Hepatocyte (in vitro differentiated cells): ENCODE measurements at regions not wholly inside any gene's neighbourhood (a gene's known extent, or its start where the extent isn't known, plus 50 kb on each side); places are given as distances from the start of the nearest gene placed in this dataset.

Experiments
- DNase-seq: peaks from one replicate; pipeline ENCODE4 v3.0.0-alpha.2; 2016; ENCODE audit warnings: low spot score
- H2AFZ ChIP-seq: fragments of 200-600 bp; sonication (generic); 2 replicates; pipeline ENCODE4 v1.6.0; 2016; ENCODE audit warnings: antibody characterized with exemption, mild to moderate bottlenecking
- H3K27ac ChIP-seq: fragments of 200-600 bp; sonication (generic); 2 replicates; pipeline ENCODE4 v1.5.1; 2016; ENCODE audit warnings: mild to moderate bottlenecking
- H3K27me3 ChIP-seq: fragments of 200-600 bp; sonication (generic); 2 replicates; pipeline ENCODE4 v1.6.1; 2016
- H3K36me3 ChIP-seq: fragments of 200-600 bp; sonication (generic); replicated peaks from 2 replicates; pipeline ENCODE4 v1.5.1; 2016; ENCODE audit warnings: low read depth; ENCODE audit not compliant: insufficient read depth
- H3K4me1 ChIP-seq: fragments of 200-600 bp; sonication (generic); 2 replicates; pipeline ENCODE4 v1.5.1; 2016; ENCODE audit warnings: mild to moderate bottlenecking, moderate library complexity; ENCODE audit not compliant: insufficient read depth
- H3K4me2 ChIP-seq: fragments of 200-600 bp; sonication (generic); 2 replicates; pipeline ENCODE4 v1.6.0; 2016
- H3K4me3 ChIP-seq: fragments of 200-600 bp; sonication (generic); 2 replicates; pipeline ENCODE4 v1.5.1; 2016; ENCODE audit warnings: mild to moderate bottlenecking
- H3K79me2 ChIP-seq: fragments of 200-600 bp; sonication (generic); 2 replicates; pipeline ENCODE4 v1.6.0; 2017; ENCODE audit warnings: mild to moderate bottlenecking
- H3K9me2 ChIP-seq: fragments of 200-600 bp; sonication (generic); replicated peaks from 2 replicates; pipeline ENCODE4 v1.6.0; 2017; ENCODE audit warnings: mild to moderate bottlenecking; ENCODE audit not compliant: insufficient read depth
- H3K9me3 ChIP-seq: fragments of 200-600 bp; sonication (generic); 2 replicates; pipeline ENCODE4 v1.5.1; 2016; ENCODE audit warnings: low read depth, mild to moderate bottlenecking
- H4K20me1 ChIP-seq: fragments of 200-600 bp; sonication (generic); 2 replicates; pipeline ENCODE4 v1.6.0; 2016; ENCODE audit warnings: mild to moderate bottlenecking; ENCODE audit not compliant: insufficient read depth, poor library complexity, severe bottlenecking
- CTCF ChIP-seq: fragments of 200-600 bp; sonication (generic); IDR thresholded peaks from 2 replicates; pipeline ENCODE4 v1.5.1; 2016; ENCODE audit warnings: antibody characterized with exemption, mild to moderate bottlenecking; ENCODE audit not compliant: poor library complexity
- EZH2 ChIP-seq: fragments of 200-600 bp; sonication (generic); IDR thresholded peaks from 2 replicates; pipeline ENCODE4 v1.6.1; 2016; ENCODE audit warnings: antibody characterized with exemption, mild to moderate bottlenecking, borderline replicate concordance
- EZH2phosphoT487 ChIP-seq: fragments of 200-600 bp; sonication (generic); IDR thresholded peaks from one replicate; pipeline ENCODE4 v1.6.1; 2018; ENCODE audit warnings: antibody characterized with exemption, mild to moderate bottlenecking, low read depth, moderate library complexity; ENCODE audit not compliant: unreplicated experiment, severe bottlenecking
- WGBS: methylation state at CpG from one replicate; pipeline ENCODE4 v1.1.6; 2016; ENCODE audit warnings: low lambda C conversion rate; ENCODE audit errors: missing lambda C conversion rate; 5-methylcytosine and 5-hydroxymethylcytosine counted together

DNA sequence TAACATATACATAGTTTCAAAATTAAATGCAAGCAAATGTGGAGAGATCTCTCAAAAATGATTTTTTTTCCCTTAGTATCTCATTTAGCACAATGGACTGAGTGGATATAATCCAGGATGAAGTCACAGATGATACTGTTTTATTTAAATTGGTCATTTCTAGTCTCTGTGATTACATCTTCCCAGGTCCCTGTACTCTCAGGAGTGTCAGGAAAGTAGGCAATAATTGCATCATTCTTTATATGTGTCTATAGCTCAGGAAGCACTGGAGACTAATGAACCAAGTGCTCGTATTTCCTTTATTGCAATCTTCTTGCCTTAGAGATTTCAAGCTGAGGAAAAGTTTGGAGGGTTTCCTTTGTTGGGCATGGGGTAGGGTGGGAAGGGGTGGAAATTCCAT, 309.4 kb upstream of the THRB start:
- Histone ChIP-seq H3K27me3 (no peaks in the 10 kb centered on the region), H3K79me2 (no peaks in the 10 kb centered on the region), H3K4me1 (no peaks in the 10 kb centered on the region), H4K20me1 (no peaks in the 10 kb centered on the region), H3K4me3 (no peak overlapping the region), H3K4me2 (no peak overlapping the region), H2AFZ (no peak overlapping the region), H3K27ac (no peak overlapping the region), H3K9me2 (no peaks in the 10 kb centered on the region), H3K36me3 (no peaks in the 10 kb centered on the region), H3K9me3 (no peaks in the 10 kb centered on the region)
- TF ChIP-seq CTCF (no peak), EZH2 (no peak), EZH2phosphoT487 (no peak)
- DNase-seq, result no peak
- 94% methylated on average over 1 of the region's 1 CpG for WGBS

GRCh38 chr3:24810881-24811280, 316.2 kb upstream of the THRB start:
- Histone ChIP-seq H3K4me1 (no peaks in the 10 kb centered on the region), H3K36me3 (no peaks in the 10 kb centered on the region), H3K4me3 (no peak overlapping the region), H3K27ac (no peak overlapping the region), H2AFZ (no peak overlapping the region), H4K20me1 (no peaks in the 10 kb centered on the region), H3K9me3 (no peaks in the 10 kb centered on the region), H3K9me2 (no peaks in the 10 kb centered on the region), H3K4me2 (no peak overlapping the region), H3K27me3 (no peaks in the 10 kb centered on the region), H3K79me2 (no peaks in the 10 kb centered on the region)
- 51% methylated on average over 5 of the region's 5 CpGs for WGBS
- TF ChIP-seq EZH2phosphoT487 (no peak), EZH2 (no peak), CTCF (no peak)
- peak; percentile 12 for DNase-seq

- Histone ChIP-seq H3K4me1 (no peaks in the 10 kb centered on the region), H3K79me2 (no peaks in the 10 kb centered on the region), H3K4me2 (no peak overlapping the region), H3K36me3 (no peaks in the 10 kb centered on the region), H3K27me3 (no peaks in the 10 kb centered on the region), H3K27ac (no peak overlapping the region), H3K9me3 (no peaks in the 10 kb centered on the region), H3K4me3 (no peak overlapping the region), H2AFZ (no peak overlapping the region), H3K9me2 (no peaks in the 10 kb centered on the region), H4K20me1 (no peaks in the 10 kb centered on the region)
- 60% methylated on average over 1 of the region's 1 CpG for WGBS
- TF ChIP-seq EZH2phosphoT487 (no peak), CTCF (no peak)
- no peak for DNase-seq
Measured at GRCh38 chr3:24812116-24812515, 317.5 kb upstream of the THRB start.

- WGBS, result 87% methylated on average over 1 of the region's 1 CpG
- Histone ChIP-seq H3K4me1 (no peaks in the 10 kb centered on the region), H3K36me3 (no peaks in the 10 kb centered on the region), H2AFZ (no peak overlapping the region), H3K79me2 (no peaks in the 10 kb centered on the region), H3K27ac (no peak overlapping the region), H3K9me2 (no peaks in the 10 kb centered on the region), H4K20me1 (no peaks in the 10 kb centered on the region), H3K27me3 (no peaks in the 10 kb centered on the region), H3K9me3 (peaks cover 9% of the 10 kb centered on the region), H3K4me2 (no peak overlapping the region), H3K4me3 (no peak overlapping the region)
- TF ChIP-seq EZH2 (no peak), CTCF (no peak), EZH2phosphoT487 (no peak)
- no peak for DNase-seq
Measured at GRCh38 chr3:24818055-24818454, 323.4 kb upstream of the THRB start.
